Activated CD4-positive, alpha-beta T cell treated with anti-CD3 and anti-CD28 coated beads for 36 hours (primary cell): ENCODE measurements at regions not wholly inside any gene's neighbourhood (a gene's known extent, or its start where the extent isn't known, plus 50 kb on each side); places are given as distances from the start of the nearest gene placed in this dataset.

Experiments used
- ATAC-seq: fragments of 200-7000 bp; cut with Tn5 transposase; one replicate; pipeline ENCODE4 v1.10.0; 2021; ENCODE audit warnings: mild to moderate bottlenecking, moderate library complexity
- CTCF ChIA-PET: fragments of 350-600 bp; sonication (Branson Sonifier 250); formaldehyde crosslinking; loops from one replicate; lab custom pipeline; 2021; ENCODE audit warnings: antibody characterized with exemption; lab: Charles Lee
- POLR2A ChIA-PET: fragments of 350-600 bp; sonication (Branson Sonifier 250); formaldehyde crosslinking; loops from one replicate; lab custom pipeline; 2021; ENCODE audit warnings: antibody characterized with exemption, inconsistent platforms; lab: Charles Lee
- DNase-seq: peaks from one replicate; pipeline ENCODE4 v3.0.0-alpha.2; 2020
- H3K27ac Mint-ChIP-seq: one replicate; pipeline ENCODE4 v1.8.0; 2021; ENCODE audit warnings: mixed read lengths
- H3K27me3 Mint-ChIP-seq: one replicate; pipeline ENCODE4 v1.8.0; 2021; ENCODE audit warnings: mixed read lengths
- H3K36me3 Mint-ChIP-seq: one replicate; pipeline ENCODE4 v1.8.0; 2021; ENCODE audit warnings: low read depth, mixed read lengths
- H3K4me1 Mint-ChIP-seq: one replicate; pipeline ENCODE4 v1.8.0; 2021; ENCODE audit warnings: mixed read lengths
- H3K4me3 Mint-ChIP-seq: one replicate; pipeline ENCODE4 v1.8.0; 2021; ENCODE audit warnings: mild to moderate bottlenecking, moderate library complexity, mixed read lengths
- H3K9me3 Mint-ChIP-seq: one replicate; pipeline ENCODE4 v1.8.0; 2021; ENCODE audit warnings: low read depth, mixed read lengths
- intact Hi-C, 2 experiments: fragments of 100-400 bp; cut with DNase I in 1 of 2; cut with micrococcal nuclease in 1 of 2; formaldehyde crosslinking; loops; one replicate each; pipeline versions ENCODE4 v1.14.2 to v1.15.1; 2022 to 2024; cut with DNase I, micrococcal nuclease

GRCh38 chr12:74418573-74418972 lies 119.1 kb upstream of the ATXN7L3B start:
- Mint-ChIP-seq H3K36me3 (no peaks in the 10 kb centered on the region), H3K27me3 (peaks cover 3% of the 10 kb centered on the region), H3K4me1 (no peaks in the 10 kb centered on the region), H3K4me3 (no peak overlapping the region), H3K9me3 (no peaks in the 10 kb centered on the region), H3K27ac (no peak overlapping the region)
- ATAC-seq (no peak), DNase-seq (no peak)
- CTCF ChIA-PET = no interaction called here
- POLR2A ChIA-PET = no interaction called here
- intact Hi-C loops = no loop called here

GRCh38 chr12:74424778-74425177 lies 112.9 kb upstream of the ATXN7L3B start:
- ATAC-seq (no peak), DNase-seq (no peak)
- H3K4me1 Mint-ChIP-seq = no peaks in the 10 kb centered on the region
- no peaks in the 10 kb centered on the region for H3K36me3 Mint-ChIP-seq
- CTCF ChIA-PET = no interaction called here
- peaks cover 2% of the 10 kb centered on the region for H3K27me3 Mint-ChIP-seq
- intact Hi-C loops = no loop called here
- no peak overlapping the region for H3K27ac Mint-ChIP-seq
- no peaks in the 10 kb centered on the region for H3K9me3 Mint-ChIP-seq
- POLR2A ChIA-PET = no interaction called here
- no peak overlapping the region for H3K4me3 Mint-ChIP-seq

DNA sequence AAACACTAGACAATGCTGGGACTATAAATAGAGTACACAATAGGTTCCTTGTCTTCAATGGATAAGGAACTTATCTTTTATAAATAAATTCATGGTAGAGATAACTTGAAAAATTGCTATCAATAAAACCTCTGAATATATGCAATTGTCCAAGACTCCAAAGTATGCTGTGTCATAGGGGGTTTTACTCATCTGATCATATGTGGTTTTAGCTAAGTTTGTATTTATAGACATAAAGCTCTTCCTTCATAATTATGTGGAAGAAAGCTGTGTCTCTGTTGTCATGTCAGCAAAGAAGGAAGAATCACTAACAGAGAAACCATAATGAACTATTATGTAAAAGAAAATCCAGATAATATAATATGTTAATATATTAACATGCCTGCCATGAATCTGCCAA lies 111.5 kb upstream of the ATXN7L3B start:
- peaks cover 2% of the 10 kb centered on the region for H3K27me3 Mint-ChIP-seq
- intact Hi-C loops = no loop called here
- H3K4me3 Mint-ChIP-seq = no peak overlapping the region
- ATAC-seq (no peak), DNase-seq (no peak)
- POLR2A ChIA-PET = no interaction called here
- H3K36me3 Mint-ChIP-seq = no peaks in the 10 kb centered on the region
- H3K27ac Mint-ChIP-seq = no peak overlapping the region
- CTCF ChIA-PET = no interaction called here
- H3K4me1 Mint-ChIP-seq = no peaks in the 10 kb centered on the region
- H3K9me3 Mint-ChIP-seq = no peaks in the 10 kb centered on the region

- H3K4me1 Mint-ChIP-seq = no peaks in the 10 kb centered on the region
- ATAC-seq (no peak), DNase-seq (no peak)
- intact Hi-C loops = no loop called here
- no peaks in the 10 kb centered on the region for H3K9me3 Mint-ChIP-seq
- H3K36me3 Mint-ChIP-seq = no peaks in the 10 kb centered on the region
- CTCF ChIA-PET = no interaction called here
- POLR2A ChIA-PET = no interaction called here
- no peak overlapping the region for H3K4me3 Mint-ChIP-seq
- H3K27me3 Mint-ChIP-seq = peaks cover 2% of the 10 kb centered on the region
- no peak overlapping the region for H3K27ac Mint-ChIP-seq
Measured at GRCh38 chr12:74429535-74429934, 108.1 kb upstream of the ATXN7L3B start.

DNA sequence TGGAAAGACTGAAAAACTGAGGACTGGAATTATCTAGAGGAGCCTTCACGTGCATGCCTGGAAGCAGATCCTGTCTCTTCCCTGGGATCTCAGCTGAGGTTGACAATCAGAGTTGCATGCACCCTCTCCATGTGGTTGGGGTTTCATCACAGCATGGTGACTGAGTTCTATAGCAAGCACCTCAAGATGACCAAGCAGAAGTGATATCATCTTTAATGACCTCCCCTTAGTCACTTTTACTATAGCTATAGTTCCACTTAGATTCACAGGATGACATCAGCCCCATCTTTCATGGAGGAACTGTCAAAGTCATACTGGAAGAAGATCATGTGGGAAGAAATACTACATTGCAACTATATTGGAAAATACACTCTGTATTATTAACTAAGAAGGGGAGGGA lies 105.8 kb upstream of the ATXN7L3B start:
- Mint-ChIP-seq H3K36me3 (no peaks in the 10 kb centered on the region), H3K4me3 (no peak overlapping the region), H3K27ac (no peak overlapping the region), H3K27me3 (no peaks in the 10 kb centered on the region), H3K4me1 (no peaks in the 10 kb centered on the region), H3K9me3 (no peaks in the 10 kb centered on the region)
- ChIA-PET POLR2A (no interaction called here), CTCF (no interaction called here)
- no peak for DNase-seq
- ATAC-seq = no peak
- intact Hi-C loops = no loop called here

GRCh38 chr12:74440469-74440868 lies 97.2 kb upstream of the ATXN7L3B start:
- CTCF ChIA-PET = no interaction called here
- Mint-ChIP-seq H3K27ac (no peak overlapping the region), H3K4me1 (no peaks in the 10 kb centered on the region), H3K27me3 (no peaks in the 10 kb centered on the region), H3K4me3 (no peak overlapping the region), H3K9me3 (no peaks in the 10 kb centered on the region), H3K36me3 (no peaks in the 10 kb centered on the region)
- intact Hi-C loops = no loop called here
- ATAC-seq (no peak), DNase-seq (no peak)
- POLR2A ChIA-PET = no interaction called here

DNA sequence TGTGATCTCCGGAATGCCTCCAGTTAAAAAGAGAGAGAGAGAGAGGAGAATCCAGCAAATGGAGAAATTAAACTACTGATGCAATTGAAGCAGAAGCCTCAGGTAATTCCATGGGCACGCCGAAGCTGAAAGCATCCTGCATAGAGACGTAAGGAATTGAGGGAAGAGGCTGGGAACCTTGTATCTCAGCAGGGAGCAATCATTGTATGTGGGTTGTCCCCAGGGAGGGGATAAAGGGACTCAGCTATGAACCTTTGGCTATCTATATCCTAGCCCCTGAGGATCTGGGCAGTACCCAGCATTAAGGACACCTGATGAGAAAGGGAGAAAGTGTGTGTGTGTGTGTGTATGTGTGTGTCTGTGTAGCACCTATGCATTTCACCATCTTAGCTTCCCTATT lies 95.8 kb upstream of the ATXN7L3B start:
- DNase-seq (no peak), ATAC-seq (no peak)
- no peaks in the 10 kb centered on the region for H3K36me3 Mint-ChIP-seq
- no peak overlapping the region for H3K4me3 Mint-ChIP-seq
- POLR2A ChIA-PET = no interaction called here
- CTCF ChIA-PET = no interaction called here
- H3K9me3 Mint-ChIP-seq = no peaks in the 10 kb centered on the region
- no peak overlapping the region for H3K27ac Mint-ChIP-seq
- H3K27me3 Mint-ChIP-seq = no peaks in the 10 kb centered on the region
- H3K4me1 Mint-ChIP-seq = no peaks in the 10 kb centered on the region
- intact Hi-C loops = no loop called here

DNA sequence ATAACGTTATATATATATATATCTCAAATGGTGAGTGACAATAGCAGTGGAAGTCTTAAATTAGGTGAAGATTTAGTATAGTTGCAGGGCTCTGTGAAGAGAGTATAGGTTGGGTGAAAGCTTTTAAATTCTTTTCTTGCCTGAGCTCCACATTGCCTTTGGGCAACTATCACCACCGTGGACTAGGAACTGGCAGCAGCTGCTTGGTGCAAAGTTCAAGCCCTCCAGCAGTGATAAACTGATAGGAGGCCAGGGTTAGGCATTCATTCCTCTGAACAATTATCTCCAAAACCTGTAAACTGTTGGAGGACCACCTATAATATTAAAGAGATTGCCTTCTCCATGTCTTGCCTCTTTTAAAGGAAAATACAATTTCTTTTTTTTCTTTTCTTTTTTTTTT lies 91.2 kb upstream of the ATXN7L3B start:
- H3K4me3 Mint-ChIP-seq = no peak overlapping the region
- H3K27me3 Mint-ChIP-seq = peaks cover 5% of the 10 kb centered on the region
- no peak for DNase-seq
- CTCF ChIA-PET = no interaction called here
- no peak overlapping the region for H3K27ac Mint-ChIP-seq
- H3K4me1 Mint-ChIP-seq = no peaks in the 10 kb centered on the region
- intact Hi-C loops = no loop called here
- POLR2A ChIA-PET = no interaction called here
- H3K36me3 Mint-ChIP-seq = no peaks in the 10 kb centered on the region
- H3K9me3 Mint-ChIP-seq = no peaks in the 10 kb centered on the region
- no peak for ATAC-seq

- POLR2A ChIA-PET = no interaction called here
- CTCF ChIA-PET = no interaction called here
- no peak overlapping the region for H3K4me3 Mint-ChIP-seq
- no peaks in the 10 kb centered on the region for H3K36me3 Mint-ChIP-seq
- H3K4me1 Mint-ChIP-seq = no peaks in the 10 kb centered on the region
- H3K9me3 Mint-ChIP-seq = no peaks in the 10 kb centered on the region
- intact Hi-C loops = no loop called here
- H3K27me3 Mint-ChIP-seq = peaks cover 5% of the 10 kb centered on the region
- ATAC-seq (no peak), DNase-seq (no peak)
- no peak overlapping the region for H3K27ac Mint-ChIP-seq
Measured at GRCh38 chr12:74449872-74450271, 87.8 kb upstream of the ATXN7L3B start.

DNA sequence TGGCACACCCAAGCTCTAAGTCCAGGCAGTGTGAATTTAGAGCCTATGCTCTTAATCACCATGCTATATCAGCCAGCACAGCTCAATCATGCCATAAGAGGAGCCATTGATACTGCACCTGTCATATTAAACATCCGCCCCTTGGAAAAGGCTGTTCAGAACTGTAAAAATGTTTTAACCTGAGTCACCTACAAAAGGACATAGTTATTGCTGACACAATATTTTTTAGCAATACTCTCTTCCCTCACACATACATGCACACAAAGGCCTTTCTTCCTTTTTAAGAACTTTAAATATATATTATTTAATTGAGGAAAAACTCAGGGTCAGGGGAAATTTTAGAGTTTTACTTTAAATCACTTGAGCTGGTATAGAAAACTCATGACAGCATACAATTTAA lies 83.5 kb upstream of the ATXN7L3B start:
- CTCF ChIA-PET = no interaction called here
- intact Hi-C loops = no loop called here
- H3K4me1 Mint-ChIP-seq = no peaks in the 10 kb centered on the region
- no peak for ATAC-seq
- no peak overlapping the region for H3K27ac Mint-ChIP-seq
- no peak overlapping the region for H3K4me3 Mint-ChIP-seq
- POLR2A ChIA-PET = no interaction called here
- no peaks in the 10 kb centered on the region for H3K27me3 Mint-ChIP-seq
- no peak for DNase-seq
- H3K9me3 Mint-ChIP-seq = no peaks in the 10 kb centered on the region
- no peaks in the 10 kb centered on the region for H3K36me3 Mint-ChIP-seq

DNA sequence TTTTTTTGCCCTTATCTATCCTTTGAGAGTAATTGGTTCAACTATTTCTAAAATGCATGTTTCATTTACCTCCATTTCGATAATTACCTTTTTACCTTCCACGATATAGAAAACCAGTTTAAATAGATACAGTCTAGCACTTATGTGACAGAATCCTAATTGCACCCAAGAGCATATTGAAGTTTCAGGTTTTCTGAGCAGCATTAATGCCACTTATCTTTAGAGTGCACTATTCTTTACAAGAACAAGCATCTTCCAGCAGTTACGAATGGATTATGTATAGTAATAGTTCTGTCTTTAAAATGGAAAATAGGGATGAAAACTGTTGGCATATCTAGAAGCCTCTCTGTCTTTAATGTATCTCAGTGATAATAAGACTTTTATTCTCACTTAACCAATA lies 82.2 kb upstream of the ATXN7L3B start:
- ATAC-seq (no peak), DNase-seq (no peak)
- CTCF ChIA-PET = no interaction called here
- no peaks in the 10 kb centered on the region for H3K36me3 Mint-ChIP-seq
- intact Hi-C loops = no loop called here
- POLR2A ChIA-PET = no interaction called here
- H3K27me3 Mint-ChIP-seq = peaks cover 2% of the 10 kb centered on the region
- H3K9me3 Mint-ChIP-seq = no peaks in the 10 kb centered on the region
- no peak overlapping the region for H3K4me3 Mint-ChIP-seq
- no peaks in the 10 kb centered on the region for H3K4me1 Mint-ChIP-seq
- no peak overlapping the region for H3K27ac Mint-ChIP-seq

DNA sequence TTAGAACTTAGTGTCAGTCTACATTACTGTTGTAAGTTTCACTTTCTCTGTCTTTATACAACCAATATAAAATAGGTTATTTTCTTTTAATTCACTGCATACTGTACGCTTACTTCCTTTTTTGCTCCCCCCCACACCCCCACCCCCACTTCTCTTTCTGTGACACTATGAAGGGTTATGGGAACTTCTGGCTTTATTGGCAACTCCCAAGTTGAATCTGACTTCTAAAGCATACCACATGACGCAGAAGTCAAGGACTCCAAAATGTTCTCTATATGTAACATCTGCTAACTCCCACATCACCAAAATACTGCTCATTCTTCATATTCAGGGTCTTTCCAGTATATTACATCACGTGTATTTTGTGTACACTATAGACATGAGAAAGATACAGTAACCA lies 81.2 kb upstream of the ATXN7L3B start:
- DNase-seq = no peak
- POLR2A ChIA-PET = no interaction called here
- H3K4me1 Mint-ChIP-seq = no peaks in the 10 kb centered on the region
- peaks cover 2% of the 10 kb centered on the region for H3K27me3 Mint-ChIP-seq
- intact Hi-C loops = no loop called here
- H3K4me3 Mint-ChIP-seq = no peak overlapping the region
- H3K36me3 Mint-ChIP-seq = no peaks in the 10 kb centered on the region
- CTCF ChIA-PET = no interaction called here
- no peak for ATAC-seq
- H3K9me3 Mint-ChIP-seq = no peaks in the 10 kb centered on the region
- no peak overlapping the region for H3K27ac Mint-ChIP-seq

- Mint-ChIP-seq H3K27ac (no peak overlapping the region), H3K27me3 (peaks cover 8% of the 10 kb centered on the region), H3K4me1 (no peaks in the 10 kb centered on the region), H3K36me3 (no peaks in the 10 kb centered on the region), H3K4me3 (no peak overlapping the region), H3K9me3 (no peaks in the 10 kb centered on the region)
- intact Hi-C loops = no loop called here
- ATAC-seq (no peak), DNase-seq (no peak)
- ChIA-PET POLR2A (no interaction called here), CTCF (no interaction called here)
Measured at GRCh38 chr12:74468401-74468800, 69.2 kb upstream of the ATXN7L3B start.
